ENCODE measurements at regions not wholly inside any gene's neighbourhood (a gene's known extent, or its start where the extent isn't known, plus 50 kb on each side); places are given as distances from the start of the nearest gene placed in this dataset.

GRCh38 chr2:10966741-10967140 is 55.0 kb downstream of the KCNF1 start:
- TF ChIP-seq CTCF (IDR thresholded peaks at IDR 0.05) (no peak), EZH2 (IDR thresholded peaks at IDR 0.05) (no peak), EZH2phosphoT487 (IDR thresholded peaks at IDR 0.05) (no peak)

Data from neural progenitor cell (in vitro differentiated cells).